Stomach (tissue), 4 donors: ENCODE measurements at regions not wholly inside any gene's neighbourhood (a gene's known extent, or its start where the extent isn't known, plus 50 kb on each side); places are given as distances from the start of the nearest gene placed in this dataset.

Source experiments
- EP300 ChIP-seq: sonication (generic); formaldehyde crosslinking; IDR thresholded peaks from one replicate; pipeline ENCODE4 v1.6.1; 2017; ENCODE audit warnings: antibody characterized with exemption
- POLR2A ChIP-seq, 4 donors: fragments of 450-650 bp; IDR thresholded peaks; one replicate each; pipeline ENCODE4 v1.6.1; 2016; ENCODE audit warnings: antibody characterized with exemption in 4 of 4, control low read depth in 2 of 4, mild to moderate bottlenecking in 1 of 4, moderate library complexity in 1 of 4
- POLR2AphosphoS5 ChIP-seq, 3 donors: sonication (generic); formaldehyde crosslinking; IDR thresholded peaks; one replicate each; pipeline ENCODE4 v1.6.1; 2016; ENCODE audit warnings: antibody characterized with exemption in 3 of 3
- TF ChIP-seq, protein P1 (sequence below), 7 experiments: fragments of 450-650 bp in 4 of 7; fragments of 200-600 bp in 3 of 7; sonication (generic) in 3 of 7; IDR thresholded peaks; one replicate each; pipeline ENCODE4 v1.5.1; 2016 to 2019; ENCODE audit warnings: antibody characterized with exemption in 7 of 7, control low read depth in 2 of 7, mild to moderate bottlenecking in 1 of 7

DNA sequence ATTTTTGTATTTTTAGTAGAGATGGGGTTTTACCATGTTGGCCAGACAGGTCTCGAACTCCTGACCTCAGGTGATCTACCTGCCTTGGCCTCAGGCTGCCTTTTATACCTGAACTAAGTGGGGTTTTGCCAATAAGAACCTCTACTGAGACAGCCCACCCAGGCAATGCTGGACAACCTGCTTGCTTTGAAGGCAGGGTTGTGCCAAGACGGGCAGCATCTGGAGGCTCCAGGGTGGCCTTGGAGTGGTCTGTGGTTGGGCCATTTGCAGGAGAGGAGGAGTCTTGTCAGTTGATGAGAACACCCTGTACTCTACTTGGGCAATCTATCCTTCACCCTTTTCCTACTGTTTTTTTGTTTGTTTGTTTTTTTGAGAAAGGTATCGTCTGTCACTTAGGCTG, 75.3 kb upstream of the ZNF735 start:
- TF ChIP-seq, protein P1, sequence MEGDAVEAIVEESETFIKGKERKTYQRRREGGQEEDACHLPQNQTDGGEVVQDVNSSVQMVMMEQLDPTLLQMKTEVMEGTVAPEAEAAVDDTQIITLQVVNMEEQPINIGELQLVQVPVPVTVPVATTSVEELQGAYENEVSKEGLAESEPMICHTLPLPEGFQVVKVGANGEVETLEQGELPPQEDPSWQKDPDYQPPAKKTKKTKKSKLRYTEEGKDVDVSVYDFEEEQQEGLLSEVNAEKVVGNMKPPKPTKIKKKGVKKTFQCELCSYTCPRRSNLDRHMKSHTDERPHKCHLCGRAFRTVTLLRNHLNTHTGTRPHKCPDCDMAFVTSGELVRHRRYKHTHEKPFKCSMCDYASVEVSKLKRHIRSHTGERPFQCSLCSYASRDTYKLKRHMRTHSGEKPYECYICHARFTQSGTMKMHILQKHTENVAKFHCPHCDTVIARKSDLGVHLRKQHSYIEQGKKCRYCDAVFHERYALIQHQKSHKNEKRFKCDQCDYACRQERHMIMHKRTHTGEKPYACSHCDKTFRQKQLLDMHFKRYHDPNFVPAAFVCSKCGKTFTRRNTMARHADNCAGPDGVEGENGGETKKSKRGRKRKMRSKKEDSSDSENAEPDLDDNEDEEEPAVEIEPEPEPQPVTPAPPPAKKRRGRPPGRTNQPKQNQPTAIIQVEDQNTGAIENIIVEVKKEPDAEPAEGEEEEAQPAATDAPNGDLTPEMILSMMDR (IDR thresholded peaks at IDR 0.05) = no peak
- no peak for TF ChIP-seq POLR2AphosphoS5 (IDR thresholded peaks at IDR 0.05)
- TF ChIP-seq POLR2A (IDR thresholded peaks at IDR 0.05) = no peak
- TF ChIP-seq EP300 = no peak
